ENCODE measurements at regions not wholly inside any gene's neighbourhood (a gene's known extent, or its start where the extent isn't known, plus 50 kb on each side); places are given as distances from the start of the nearest gene placed in this dataset.

GRCh38 chr4:95764961-95765360 is 74.9 kb upstream of the PDHA2 start:
- TF ChIP-seq, protein P1, sequence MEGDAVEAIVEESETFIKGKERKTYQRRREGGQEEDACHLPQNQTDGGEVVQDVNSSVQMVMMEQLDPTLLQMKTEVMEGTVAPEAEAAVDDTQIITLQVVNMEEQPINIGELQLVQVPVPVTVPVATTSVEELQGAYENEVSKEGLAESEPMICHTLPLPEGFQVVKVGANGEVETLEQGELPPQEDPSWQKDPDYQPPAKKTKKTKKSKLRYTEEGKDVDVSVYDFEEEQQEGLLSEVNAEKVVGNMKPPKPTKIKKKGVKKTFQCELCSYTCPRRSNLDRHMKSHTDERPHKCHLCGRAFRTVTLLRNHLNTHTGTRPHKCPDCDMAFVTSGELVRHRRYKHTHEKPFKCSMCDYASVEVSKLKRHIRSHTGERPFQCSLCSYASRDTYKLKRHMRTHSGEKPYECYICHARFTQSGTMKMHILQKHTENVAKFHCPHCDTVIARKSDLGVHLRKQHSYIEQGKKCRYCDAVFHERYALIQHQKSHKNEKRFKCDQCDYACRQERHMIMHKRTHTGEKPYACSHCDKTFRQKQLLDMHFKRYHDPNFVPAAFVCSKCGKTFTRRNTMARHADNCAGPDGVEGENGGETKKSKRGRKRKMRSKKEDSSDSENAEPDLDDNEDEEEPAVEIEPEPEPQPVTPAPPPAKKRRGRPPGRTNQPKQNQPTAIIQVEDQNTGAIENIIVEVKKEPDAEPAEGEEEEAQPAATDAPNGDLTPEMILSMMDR (IDR thresholded peaks at IDR 0.05) = no peak
- TF ChIP-seq POLR2A (IDR thresholded peaks at IDR 0.05) = no peak
